HCT116 (cell line): ENCODE measurements at regions not wholly inside any gene's neighbourhood (a gene's known extent, or its start where the extent isn't known, plus 50 kb on each side); places are given as distances from the start of the nearest gene placed in this dataset.

ENCODE experiments used
- ATAC-seq: fragments of 200-7000 bp; cut with Tn5 transposase; 2 replicates; pipeline ENCODE4 v1.9.1; 2020; ENCODE audit warnings: mild to moderate bottlenecking, moderate library complexity
- BruUV-seq: library from RNA; stranded (reverse); fragments of 400-500 nt; replicated peaks from 2 replicates; lab custom pipeline; 2021; lab: Mats Ljungman, UMichigan
- CTCF ChIA-PET: fragments of 300-600 bp; sonication (Branson Sonifier 250); formaldehyde crosslinking; loops from one replicate; lab custom pipeline; 2021; ENCODE audit warnings: antibody characterized with exemption; lab: Charles Lee
- POLR2A ChIA-PET: fragments of 300-600, 350-600 bp; sonication (Branson Sonifier 250); formaldehyde crosslinking; loops from one replicate; lab custom pipeline; 2021; ENCODE audit warnings: antibody characterized with exemption; lab: Charles Lee
- RAD21 ChIA-PET, 2 experiments: fragments of 300-600 bp; sonication (Branson Sonifier 250); formaldehyde crosslinking; loops; one replicate each; lab custom pipeline; 2023; ENCODE audit warnings: low total read pairs in 2 of 2; ENCODE audit not compliant: uncharacterized antibody in 2 of 2, unreplicated experiment in 2 of 2, low non-redundant PET in 1 of 2; lab: Charles Lee
- DNase-seq: peaks from one replicate; pipeline ENCODE4 v3.0.0-alpha.2; 2010; ENCODE audit warnings: low read depth, low spot score
- H2AFZ ChIP-seq: fragments of 200-600 bp; shearing (Covaris generic), sonication (generic); 2 replicates; pipeline ENCODE4 v1.6.1; 2017; ENCODE audit warnings: low read depth, mixed run types, mixed read lengths, antibody characterized with exemption, low read length; ENCODE audit not compliant: poor library complexity, severe bottlenecking
- H3K27ac ChIP-seq: 2 replicates; pipeline ENCODE4 v1.5.1; 2012; ENCODE audit warnings: low read depth, low read length
- H3K27me3 ChIP-seq: fragments of 200-600 bp; sonication (generic); 2 replicates; pipeline ENCODE4 v1.6.1; 2016; ENCODE audit warnings: mixed run types, low read length, mixed read lengths; ENCODE audit not compliant: insufficient read depth
- H3K36me3 ChIP-seq, 2 experiments: fragments of 200-500 bp in 1 of 2; fragments of 200-600 bp in 1 of 2; sonication (Bioruptor generic) in 1 of 2; sonication (generic) in 1 of 2; 2 replicates each; pipeline versions ENCODE4 v1.5.1 to v1.6.1; 2014 to 2016; ENCODE audit warnings: low read length in 2 of 2, inconsistent platforms in 1 of 2, mixed read lengths in 1 of 2, mixed run types in 1 of 2; ENCODE audit not compliant: insufficient read depth in 2 of 2, control insufficient read depth in 1 of 2
- H3K4me1 ChIP-seq, 2 experiments: fragments of 200-600 bp in 1 of 2; sonication (generic) in 1 of 2; 2 replicates each; pipeline versions ENCODE4 v1.5.1 to v1.6.1; 2012 to 2017; ENCODE audit warnings: low read length in 2 of 2, inconsistent platforms in 1 of 2, mild to moderate bottlenecking in 1 of 2, mixed read lengths in 1 of 2, mixed run types in 1 of 2, moderate library complexity in 1 of 2; ENCODE audit not compliant: insufficient read depth in 2 of 2, control insufficient read depth in 1 of 2
- H3K4me2 ChIP-seq: fragments of 200-600 bp; sonication (generic); 2 replicates; pipeline ENCODE4 v1.6.1; 2017; ENCODE audit warnings: mixed run types, low read length, mixed read lengths
- H3K4me3 ChIP-seq, 2 experiments: fragments of 200-600 bp in 1 of 2; sonication (generic) in 1 of 2; replicated peaks in 1 of 2; 2 replicates each; pipeline ENCODE4 v1.5.1; 2011 to 2016; ENCODE audit warnings: low read length in 2 of 2, control low read depth in 1 of 2, low read depth in 1 of 2, mild to moderate bottlenecking in 1 of 2, mixed read lengths in 1 of 2, mixed run types in 1 of 2
- H3K79me2 ChIP-seq: fragments of 200-600 bp; sonication (generic); 2 replicates; pipeline ENCODE4 v1.6.1; 2017; ENCODE audit warnings: mild to moderate bottlenecking, mixed run types, low read length, moderate library complexity, mixed read lengths; ENCODE audit not compliant: insufficient read depth
- H3K9ac ChIP-seq: fragments of 200-600 bp; sonication (generic); 2 replicates; pipeline ENCODE4 v1.6.1; 2016; ENCODE audit warnings: low read length, mixed read lengths
- H3K9me2 ChIP-seq: fragments of 200-600 bp; sonication (generic), shearing (Covaris generic); 2 replicates; pipeline ENCODE4 v1.6.1; 2017; ENCODE audit warnings: mixed run types, mild to moderate bottlenecking, moderate library complexity; ENCODE audit not compliant: insufficient read depth
- H3K9me3 ChIP-seq, 2 experiments: fragments of 200-500 bp in 1 of 2; fragments of 200-600 bp in 1 of 2; sonication (Bioruptor generic) in 1 of 2; sonication (generic) in 1 of 2; 2 replicates each; pipeline ENCODE4 v1.6.1; 2014 to 2017; ENCODE audit warnings: low read length in 2 of 2, mixed read lengths in 2 of 2, inconsistent platforms in 1 of 2, low read depth in 1 of 2, mild to moderate bottlenecking in 1 of 2, mixed run types in 1 of 2, moderate library complexity in 1 of 2; ENCODE audit not compliant: control insufficient read depth in 1 of 2, insufficient read depth in 1 of 2
- H4K20me1 ChIP-seq: fragments of 200-600 bp; sonication (generic), shearing (Covaris generic); 2 replicates; pipeline ENCODE4 v1.6.1; 2017; ENCODE audit warnings: mixed run types, mild to moderate bottlenecking, moderate library complexity; ENCODE audit not compliant: insufficient read depth
- EGR1 ChIP-seq: IDR thresholded peaks from 2 replicates; pipeline ENCODE4 v1.6.1; 2012; ENCODE audit warnings: low read depth
- ELF1 ChIP-seq: IDR thresholded peaks from 2 replicates; pipeline ENCODE4 v1.6.1; 2012; ENCODE audit warnings: low read depth, borderline replicate concordance
- EZH2 ChIP-seq: fragments of 200-600 bp; sonication (generic); IDR thresholded peaks from 2 replicates; pipeline ENCODE4 v1.6.1; 2017; ENCODE audit warnings: antibody characterized with exemption, mixed run types
- EZH2phosphoT487 ChIP-seq: fragments of 200-600 bp; IDR thresholded peaks from 2 replicates; pipeline ENCODE4 v1.6.1; 2018; ENCODE audit warnings: antibody characterized with exemption, borderline replicate concordance
- FOSL1 ChIP-seq: IDR thresholded peaks from 2 replicates; pipeline ENCODE4 v1.6.1; 2012; ENCODE audit warnings: low read depth
- JUND ChIP-seq: IDR thresholded peaks from 2 replicates; pipeline ENCODE4 v1.6.1; 2012
- POLR2A ChIP-seq: IDR thresholded peaks from 2 replicates; pipeline ENCODE4 v1.7.0; 2011; ENCODE audit warnings: borderline replicate concordance; ENCODE audit not compliant: insufficient read depth, insufficient read length; ENCODE audit errors: extremely low read depth
- POLR2AphosphoS5 ChIP-seq: IDR thresholded peaks from 2 replicates; pipeline ENCODE4 v1.6.1; 2011; ENCODE audit warnings: mild to moderate bottlenecking, low read depth, low read length, moderate library complexity
- SIN3A ChIP-seq: IDR thresholded peaks from 2 replicates; pipeline ENCODE4 v1.6.1; 2012; ENCODE audit warnings: low read depth
- SRF ChIP-seq: IDR thresholded peaks from 2 replicates; pipeline ENCODE4 v1.6.1; 2012; ENCODE audit warnings: low read depth
- TCF7L2 ChIP-seq: IDR thresholded peaks from 2 replicates; pipeline ENCODE4 v1.7.0; 2011; ENCODE audit warnings: borderline replicate concordance, inconsistent platforms; ENCODE audit not compliant: insufficient read depth, insufficient read length; ENCODE audit errors: extremely low read depth
- YY1 ChIP-seq: IDR thresholded peaks from 2 replicates; pipeline ENCODE4 v1.6.1; 2011; ENCODE audit warnings: low read length, low read depth, moderate library complexity, mild to moderate bottlenecking; ENCODE audit not compliant: insufficient replicate concordance; ENCODE audit errors: extremely low read depth
- ZFX ChIP-seq: fragments of 450-650 bp; IDR thresholded peaks from 2 replicates; pipeline ENCODE4 v1.6.1; 2017
- ZNF274 ChIP-seq: fragments of 200-500 bp; sonication (Bioruptor generic); IDR thresholded peaks from 2 replicates; pipeline ENCODE4 v1.6.1; 2014; ENCODE audit warnings: mild to moderate bottlenecking, low read depth, low read length, inconsistent platforms
- intact Hi-C: fragments of 100-400 bp; cut with micrococcal nuclease; formaldehyde crosslinking; loops from 2 replicates; pipeline ENCODE4 v1.10.0; 2022
- TF ChIP-seq, protein P1 (sequence below): IDR thresholded peaks from 2 replicates; pipeline ENCODE4 v1.6.1; 2012
- TF ChIP-seq, protein P2 (sequence below): IDR thresholded peaks from 2 replicates; pipeline ENCODE4 v1.6.1; 2012

DNA sequence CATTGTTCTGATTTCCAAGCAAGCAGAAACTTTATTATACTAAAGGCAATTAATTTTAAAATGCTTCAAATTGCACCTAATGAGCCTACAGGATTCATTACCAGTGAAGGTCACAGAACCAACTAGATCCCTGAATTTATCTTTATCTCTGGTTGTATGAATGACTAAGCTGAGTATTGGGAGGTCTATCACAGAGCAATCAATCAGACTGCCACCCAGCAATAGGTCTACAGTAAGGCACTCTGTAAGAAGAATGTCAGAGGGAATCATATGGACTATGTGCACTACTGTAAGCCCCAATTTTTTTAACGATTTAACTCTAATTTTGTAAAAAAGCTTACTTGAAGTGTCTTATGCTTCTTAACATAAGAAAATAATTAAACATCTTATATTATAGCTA lies 707.0 kb downstream of the AMY1C start:
- ChIA-PET RAD21 (no interaction called here), CTCF (no interaction called here), POLR2A (no interaction called here)
- BruUV-seq, result no TSS peak
- Histone ChIP-seq H3K27me3 (no peaks in the 10 kb centered on the region), H2AFZ (no peak overlapping the region), H3K4me1 (no peaks in the 10 kb centered on the region), H3K4me2 (no peak overlapping the region), H3K79me2 (no peaks in the 10 kb centered on the region), H4K20me1 (no peaks in the 10 kb centered on the region), H3K4me3 (no peak overlapping the region), H3K36me3 (no peaks in the 10 kb centered on the region), H3K9me2 (no peaks in the 10 kb centered on the region), H3K9me3 (peaks cover 6 to 19% of the 10 kb centered on the region in 2 experiments; a peak in 3 of 4 replicates), H3K9ac (no peak overlapping the region), H3K27ac (no peak overlapping the region)
- DNase-seq, result no peak
- intact Hi-C loops, result no loop called here
- TF ChIP-seq, protein P1, sequence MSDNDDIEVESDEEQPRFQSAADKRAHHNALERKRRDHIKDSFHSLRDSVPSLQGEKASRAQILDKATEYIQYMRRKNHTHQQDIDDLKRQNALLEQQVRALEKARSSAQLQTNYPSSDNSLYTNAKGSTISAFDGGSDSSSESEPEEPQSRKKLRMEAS, result no peak
- no peak for TF ChIP-seq JUND
- TF ChIP-seq EZH2, result no peak
- TF ChIP-seq ZFX, result no peak
- TF ChIP-seq SRF, result no peak
- TF ChIP-seq EZH2phosphoT487, result no peak
- TF ChIP-seq YY1, result no peak
- TF ChIP-seq ELF1, result no peak
- TF ChIP-seq ZNF274, result no peak
- TF ChIP-seq FOSL1, result no peak
- no peak for TF ChIP-seq SIN3A
- no peak for TF ChIP-seq POLR2AphosphoS5
- ATAC-seq, result no peak

DNA sequence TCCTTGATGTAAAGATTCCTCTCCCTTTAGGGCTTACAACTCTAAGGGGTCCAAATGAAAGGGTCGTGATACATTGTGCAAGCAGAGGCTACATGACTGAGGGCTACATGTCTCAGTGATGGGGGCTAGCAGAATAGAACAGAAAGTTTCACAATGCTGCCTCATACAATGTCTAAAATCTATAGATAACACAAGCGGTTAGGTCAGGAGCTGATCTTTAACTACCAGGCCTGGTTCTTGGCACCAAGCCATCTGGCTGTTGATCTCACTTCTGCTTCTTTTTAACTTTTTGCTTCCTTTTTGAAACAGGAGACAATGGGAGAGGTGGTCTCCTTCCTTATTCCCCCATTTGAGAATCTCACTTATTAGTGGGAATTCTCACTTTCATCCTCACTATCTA lies 710.2 kb downstream of the AMY1C start:
- Histone ChIP-seq H3K27ac (no peak overlapping the region), H3K79me2 (no peaks in the 10 kb centered on the region), H3K9ac (no peak overlapping the region), H3K27me3 (no peaks in the 10 kb centered on the region), H2AFZ (no peak overlapping the region), H3K4me1 (no peaks in the 10 kb centered on the region), H3K4me3 (no peak overlapping the region), H4K20me1 (no peaks in the 10 kb centered on the region), H3K9me2 (no peaks in the 10 kb centered on the region), H3K36me3 (no peaks in the 10 kb centered on the region), H3K9me3 (peaks cover 0 to 9% of the 10 kb centered on the region in 2 experiments; a peak in 3 of 4 replicates), H3K4me2 (no peak overlapping the region)
- CTCF ChIA-PET, result no interaction called here
- no peak for DNase-seq
- RAD21 ChIA-PET, result no interaction called here
- TF ChIP-seq SIN3A (no peak), EGR1 (no peak), POLR2A (no peak), ZFX (no peak), TCF7L2 (no peak), JUND (no peak), YY1 (no peak)
- TF ChIP-seq, protein P2, sequence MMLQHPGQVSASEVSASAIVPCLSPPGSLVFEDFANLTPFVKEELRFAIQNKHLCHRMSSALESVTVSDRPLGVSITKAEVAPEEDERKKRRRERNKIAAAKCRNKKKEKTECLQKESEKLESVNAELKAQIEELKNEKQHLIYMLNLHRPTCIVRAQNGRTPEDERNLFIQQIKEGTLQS, result no peak
- POLR2A ChIA-PET, result no interaction called here
- ATAC-seq, result no peak
- no TSS peak for BruUV-seq
- intact Hi-C loops, result no loop called here
